ENCODE measurements at regions not wholly inside any gene's neighbourhood (a gene's known extent, or its start where the extent isn't known, plus 50 kb on each side); places are given as distances from the start of the nearest gene placed in this dataset.

GRCh38 chr5:104172976-104173375, 610.4 kb upstream of the NUDT12 start:
- Histone ChIP-seq H2AFZ (ENCODE audit: insufficient read depth, low read depth, low read length, poor library complexity, severe bottlenecking) (no peak overlapping the region), H3K36me3 (replicated peaks in 1 of 2; ENCODE audit: control extremely low read depth in 1 of 2, control insufficient read depth in 1 of 2, extremely low read depth in 1 of 2, insufficient read depth in 2 of 2, low read length in 1 of 2) (no peaks in the 10 kb centered on the region), H3K9me3 (ENCODE audit: control extremely low read depth in 1 of 3, control insufficient read depth in 2 of 3, insufficient read depth in 1 of 3, low read length in 2 of 3) (no peaks in the 10 kb centered on the region), H3K27me3 (replicated peaks in 1 of 4; ENCODE audit: control extremely low read depth in 1 of 4, control insufficient read depth in 3 of 4, insufficient read depth in 4 of 4, low read length in 3 of 4) (no peaks in the 10 kb centered on the region), H3K79me2 (ENCODE audit: control insufficient read depth, insufficient read depth, low read length) (no peaks in the 10 kb centered on the region), H3K27ac (ENCODE audit: low read length in 2 of 2) (no peak overlapping the region), H3K9ac (ENCODE audit: low read length) (no peak overlapping the region), H3K4me3 (ENCODE audit: control extremely low read depth in 1 of 5, extremely low read depth in 1 of 5, insufficient read depth in 1 of 5, low read depth in 2 of 5, low read length in 4 of 5) (no peak overlapping the region), H3K4me2 (replicated peaks; ENCODE audit: low read depth, low read length, poor library complexity, severe bottlenecking) (no peak overlapping the region), H4K20me1 (ENCODE audit: control insufficient read depth, insufficient read depth, low read length, poor library complexity, severe bottlenecking) (no peaks in the 10 kb centered on the region), H3K4me1 (ENCODE audit: control insufficient read depth in 2 of 2, insufficient read depth in 2 of 2, low read length in 2 of 2) (no peaks in the 10 kb centered on the region)
- TF ChIP-seq CTCF (IDR thresholded peaks at IDR 0.05) (no peak), EZH2 (IDR thresholded peaks at IDR 0.05; ENCODE audit: borderline replicate concordance, insufficient read depth, low read depth, low read length, poor library complexity, severe bottlenecking) (no peak)
- Mint-ChIP-seq H3K27ac (no peak overlapping the region), H3K4me3 (no peak overlapping the region), H3K9me3 (ENCODE audit: insufficient read depth) (no peaks in the 10 kb centered on the region), H3K27me3 (no peaks in the 10 kb centered on the region), H3K4me1 (no peaks in the 10 kb centered on the region)
- CTCF ChIA-PET = no interaction called here
- POLR2A ChIA-PET = no interaction called here
- no peak for DNase-seq
- intact Hi-C loops (cut with micrococcal nuclease) = no loop called here
- 100% methylated on average over 1 of the region's 5 CpGs for WGBS (ENCODE audit: insufficient coverage)
- ATAC-seq (ENCODE audit: low read depth) = no peak

GRCh38 chr5:104171958-104172690, 609.5 kb upstream of the NUDT12 start:
- CTCF ChIA-PET = no interaction called here

More at GRCh38 chr5:104171958-104172690, 609.5 kb upstream of the NUDT12 start:
- Histone ChIP-seq H3K9me3 (ENCODE audit: control extremely low read depth in 1 of 3, control insufficient read depth in 2 of 3, insufficient read depth in 1 of 3, low read length in 2 of 3) (no peaks in the 10 kb centered on the region), H3K79me2 (ENCODE audit: control insufficient read depth, insufficient read depth, low read length) (no peaks in the 10 kb centered on the region), H3K27ac (ENCODE audit: low read length in 2 of 2) (no peak overlapping the region), H4K20me1 (ENCODE audit: control insufficient read depth, insufficient read depth, low read length, poor library complexity, severe bottlenecking) (no peaks in the 10 kb centered on the region), H3K9ac (ENCODE audit: low read length) (no peak overlapping the region), H3K36me3 (replicated peaks in 1 of 2; ENCODE audit: control extremely low read depth in 1 of 2, control insufficient read depth in 1 of 2, extremely low read depth in 1 of 2, insufficient read depth in 2 of 2, low read length in 1 of 2) (no peaks in the 10 kb centered on the region), H3K4me2 (replicated peaks; ENCODE audit: low read depth, low read length, poor library complexity, severe bottlenecking) (no peak overlapping the region), H3K4me1 (ENCODE audit: control insufficient read depth in 2 of 2, insufficient read depth in 2 of 2, low read length in 2 of 2) (no peaks in the 10 kb centered on the region), H3K27me3 (replicated peaks in 1 of 4; ENCODE audit: control extremely low read depth in 1 of 4, control insufficient read depth in 3 of 4, insufficient read depth in 4 of 4, low read length in 3 of 4) (no peaks in the 10 kb centered on the region), H3K4me3 (ENCODE audit: control extremely low read depth in 1 of 5, extremely low read depth in 1 of 5, insufficient read depth in 1 of 5, low read depth in 2 of 5, low read length in 4 of 5) (no peak overlapping the region), H2AFZ (ENCODE audit: insufficient read depth, low read depth, low read length, poor library complexity, severe bottlenecking) (no peak overlapping the region)
- Mint-ChIP-seq H3K4me1 (no peaks in the 10 kb centered on the region), H3K27ac (no peak overlapping the region), H3K9me3 (ENCODE audit: insufficient read depth) (no peaks in the 10 kb centered on the region), H3K27me3 (no peaks in the 10 kb centered on the region), H3K4me3 (no peak overlapping the region)
- DNase-seq = no peak
- POLR2A ChIA-PET = no interaction called here
- intact Hi-C loops (cut with micrococcal nuclease) = no loop called here
- no peak for TF ChIP-seq CTCF (IDR thresholded peaks at IDR 0.05)
- TF ChIP-seq EZH2 (IDR thresholded peaks at IDR 0.05; ENCODE audit: borderline replicate concordance, insufficient read depth, low read depth, low read length, poor library complexity, severe bottlenecking) = no peak
- ATAC-seq (ENCODE audit: low read depth) = no peak
- 100% methylated on average over 1 of the region's 3 CpGs for WGBS (ENCODE audit: insufficient coverage)
